Esophagus squamous epithelium (tissue), 4 donors: ENCODE measurements at regions not wholly inside any gene's neighbourhood (a gene's known extent, or its start where the extent isn't known, plus 50 kb on each side); places are given as distances from the start of the nearest gene placed in this dataset.

Experiments used
- POLR2A ChIP-seq, 4 donors: fragments of 450-650 bp; IDR thresholded peaks; one replicate each; pipeline ENCODE4 v1.6.1; 2017; ENCODE audit warnings: antibody characterized with exemption in 4 of 4, mild to moderate bottlenecking in 4 of 4, moderate library complexity in 3 of 4
- TF ChIP-seq, protein P1 (sequence below), 6 experiments: fragments of 450-650 bp in 4 of 6; fragments of 200-600 bp in 2 of 6; sonication (generic) in 2 of 6; IDR thresholded peaks; one replicate each; pipeline ENCODE4 v1.5.1; 2016 to 2019; ENCODE audit warnings: antibody characterized with exemption in 6 of 6, mild to moderate bottlenecking in 4 of 6, moderate library complexity in 4 of 6

DNA sequence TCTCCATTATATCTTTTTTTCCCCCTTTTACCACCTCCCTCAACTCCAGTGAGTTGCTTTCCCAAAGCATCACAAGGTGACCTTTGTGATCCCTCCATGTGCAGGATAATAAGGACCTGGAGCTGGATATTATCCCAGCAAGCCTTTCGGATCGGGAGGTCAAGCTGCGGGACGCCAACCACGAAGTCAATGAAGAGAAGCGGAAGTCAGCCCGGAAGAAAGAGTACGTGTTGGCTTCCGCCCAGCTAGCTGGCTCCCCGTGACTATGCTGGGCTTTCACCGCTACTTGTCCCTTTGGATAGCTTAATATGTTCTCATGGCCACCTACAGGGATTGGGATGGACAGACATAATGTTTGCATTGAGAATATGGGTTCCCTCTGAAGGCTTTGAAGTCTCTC is 273.7 kb upstream of the UMPS start:
- TF ChIP-seq, protein P1, sequence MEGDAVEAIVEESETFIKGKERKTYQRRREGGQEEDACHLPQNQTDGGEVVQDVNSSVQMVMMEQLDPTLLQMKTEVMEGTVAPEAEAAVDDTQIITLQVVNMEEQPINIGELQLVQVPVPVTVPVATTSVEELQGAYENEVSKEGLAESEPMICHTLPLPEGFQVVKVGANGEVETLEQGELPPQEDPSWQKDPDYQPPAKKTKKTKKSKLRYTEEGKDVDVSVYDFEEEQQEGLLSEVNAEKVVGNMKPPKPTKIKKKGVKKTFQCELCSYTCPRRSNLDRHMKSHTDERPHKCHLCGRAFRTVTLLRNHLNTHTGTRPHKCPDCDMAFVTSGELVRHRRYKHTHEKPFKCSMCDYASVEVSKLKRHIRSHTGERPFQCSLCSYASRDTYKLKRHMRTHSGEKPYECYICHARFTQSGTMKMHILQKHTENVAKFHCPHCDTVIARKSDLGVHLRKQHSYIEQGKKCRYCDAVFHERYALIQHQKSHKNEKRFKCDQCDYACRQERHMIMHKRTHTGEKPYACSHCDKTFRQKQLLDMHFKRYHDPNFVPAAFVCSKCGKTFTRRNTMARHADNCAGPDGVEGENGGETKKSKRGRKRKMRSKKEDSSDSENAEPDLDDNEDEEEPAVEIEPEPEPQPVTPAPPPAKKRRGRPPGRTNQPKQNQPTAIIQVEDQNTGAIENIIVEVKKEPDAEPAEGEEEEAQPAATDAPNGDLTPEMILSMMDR (IDR thresholded peaks at IDR 0.05): no peak
- TF ChIP-seq POLR2A (IDR thresholded peaks at IDR 0.05): no peak
